ENCODE measurements at regions not wholly inside any gene's neighbourhood (a gene's known extent, or its start where the extent isn't known, plus 50 kb on each side); places are given as distances from the start of the nearest gene placed in this dataset.
"Not testable (repeated sequence)": the region's sequence is repeated elsewhere in the genome, so short reads cannot be mapped to it uniquely, and the experiment has no call there.

DNA sequence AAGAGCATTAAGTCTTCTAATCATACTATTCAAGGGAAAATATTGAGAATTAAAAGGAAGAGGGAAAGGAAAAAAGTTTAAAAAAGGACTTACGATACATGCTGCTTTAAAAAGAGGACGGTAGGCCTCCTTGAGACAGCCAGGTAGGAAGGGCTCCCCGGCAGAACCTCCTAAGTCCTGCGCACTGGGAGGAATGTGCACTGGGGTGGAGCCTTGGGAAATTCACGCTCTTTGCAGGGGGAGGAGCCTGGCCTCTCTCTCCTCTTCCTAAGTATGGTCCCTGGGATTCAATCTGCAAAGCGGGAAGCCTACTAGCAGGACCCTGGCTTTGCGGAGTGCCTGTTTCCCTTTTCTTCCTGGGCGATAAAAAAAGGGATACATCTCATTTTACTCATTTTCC lies 553.0 kb downstream of the RPS29 start:
- Histone ChIP-seq H3K27me3 (ENCODE audit: low read length) (peaks cover 43% of the 10 kb centered on the region), H3K4me1 (ENCODE audit: insufficient read depth, low read length) (no peaks in the 10 kb centered on the region), H3K27ac (ENCODE audit: low read length) (no peak overlapping the region), H3K36me3 (ENCODE audit: low read depth, low read length) (no peaks in the 10 kb centered on the region), H3K79me2 (ENCODE audit: low read length) (no peaks in the 10 kb centered on the region), H3K9me2 (replicated peaks; ENCODE audit: low read length) (no peaks in the 10 kb centered on the region), H4K20me1 (ENCODE audit: low read length) (no peaks in the 10 kb centered on the region), H3K9me3 (ENCODE audit: low read length) (0 out of 2 replicates have a peak, but pooled peaks cover 1% of the 10 kb centered on the region), H3F3A (ENCODE audit: low read length, unreplicated experiment) (no peaks in the 10 kb centered on the region), H3K4me2 (ENCODE audit: low read length) (no peak overlapping the region), H3K9ac (ENCODE audit: low read length) (no peak overlapping the region), H2AFZ (ENCODE audit: low read length) (no peak overlapping the region), H3K4me3 (ENCODE audit: low read length) (no peak overlapping the region)
- no TSS peak for BruUV-seq (replicated peaks)
- POLR2A ChIA-PET (ENCODE audit: unreplicated experiment): no interaction called here
- no peak for ATAC-seq
- TF ChIP-seq, protein P1, sequence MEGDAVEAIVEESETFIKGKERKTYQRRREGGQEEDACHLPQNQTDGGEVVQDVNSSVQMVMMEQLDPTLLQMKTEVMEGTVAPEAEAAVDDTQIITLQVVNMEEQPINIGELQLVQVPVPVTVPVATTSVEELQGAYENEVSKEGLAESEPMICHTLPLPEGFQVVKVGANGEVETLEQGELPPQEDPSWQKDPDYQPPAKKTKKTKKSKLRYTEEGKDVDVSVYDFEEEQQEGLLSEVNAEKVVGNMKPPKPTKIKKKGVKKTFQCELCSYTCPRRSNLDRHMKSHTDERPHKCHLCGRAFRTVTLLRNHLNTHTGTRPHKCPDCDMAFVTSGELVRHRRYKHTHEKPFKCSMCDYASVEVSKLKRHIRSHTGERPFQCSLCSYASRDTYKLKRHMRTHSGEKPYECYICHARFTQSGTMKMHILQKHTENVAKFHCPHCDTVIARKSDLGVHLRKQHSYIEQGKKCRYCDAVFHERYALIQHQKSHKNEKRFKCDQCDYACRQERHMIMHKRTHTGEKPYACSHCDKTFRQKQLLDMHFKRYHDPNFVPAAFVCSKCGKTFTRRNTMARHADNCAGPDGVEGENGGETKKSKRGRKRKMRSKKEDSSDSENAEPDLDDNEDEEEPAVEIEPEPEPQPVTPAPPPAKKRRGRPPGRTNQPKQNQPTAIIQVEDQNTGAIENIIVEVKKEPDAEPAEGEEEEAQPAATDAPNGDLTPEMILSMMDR (conservative IDR thresholded peaks at IDR 0.05; ENCODE audit: low read depth, low read length): no peak
- no peak for DNase-seq
- intact Hi-C loops (cut with micrococcal nuclease): no loop called here
- CTCF ChIA-PET: no interaction called here

DNA sequence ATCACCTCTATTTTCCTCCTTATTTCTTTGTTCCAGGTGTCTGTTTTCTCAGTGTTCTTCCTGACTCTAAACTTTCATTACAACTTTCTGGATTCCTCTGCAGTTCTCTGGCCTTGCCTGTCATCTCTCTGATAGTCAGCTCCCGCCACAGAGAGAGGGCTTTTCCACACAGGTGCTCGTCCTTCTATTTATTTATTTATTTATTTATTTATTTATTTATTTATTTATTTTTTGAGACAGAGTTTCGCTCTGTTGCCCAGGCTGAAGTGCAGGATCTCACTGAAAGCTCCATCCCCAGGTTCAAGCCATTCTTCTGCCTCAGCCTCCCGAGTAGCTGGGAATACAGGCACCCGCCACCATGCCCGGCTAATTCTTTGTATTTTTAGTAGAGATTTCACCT lies 554.5 kb downstream of the RPS29 start:
- ATAC-seq; H3K9me3 ChIP-seq (ENCODE audit: low read length); POLR2A ChIA-PET (ENCODE audit: unreplicated experiment); CTCF ChIA-PET; DNase-seq; H3K27ac ChIP-seq (ENCODE audit: low read length); H3K9ac ChIP-seq (ENCODE audit: low read length); H3F3A ChIP-seq (ENCODE audit: low read length, unreplicated experiment); H3K4me2 ChIP-seq (ENCODE audit: low read length); H3K4me3 ChIP-seq (ENCODE audit: low read length); H4K20me1 ChIP-seq (ENCODE audit: low read length); H3K79me2 ChIP-seq (ENCODE audit: low read length); intact Hi-C loops (cut with micrococcal nuclease); H3K36me3 ChIP-seq (ENCODE audit: low read depth, low read length); H2AFZ ChIP-seq (ENCODE audit: low read length); H3K9me2 ChIP-seq (replicated peaks; ENCODE audit: low read length); BruUV-seq (replicated peaks); H3K4me1 ChIP-seq (ENCODE audit: insufficient read depth, low read length): not testable (repeated sequence)
- H3K27me3 ChIP-seq (ENCODE audit: low read length): peaks cover 32% of the 10 kb centered on the region

DNA sequence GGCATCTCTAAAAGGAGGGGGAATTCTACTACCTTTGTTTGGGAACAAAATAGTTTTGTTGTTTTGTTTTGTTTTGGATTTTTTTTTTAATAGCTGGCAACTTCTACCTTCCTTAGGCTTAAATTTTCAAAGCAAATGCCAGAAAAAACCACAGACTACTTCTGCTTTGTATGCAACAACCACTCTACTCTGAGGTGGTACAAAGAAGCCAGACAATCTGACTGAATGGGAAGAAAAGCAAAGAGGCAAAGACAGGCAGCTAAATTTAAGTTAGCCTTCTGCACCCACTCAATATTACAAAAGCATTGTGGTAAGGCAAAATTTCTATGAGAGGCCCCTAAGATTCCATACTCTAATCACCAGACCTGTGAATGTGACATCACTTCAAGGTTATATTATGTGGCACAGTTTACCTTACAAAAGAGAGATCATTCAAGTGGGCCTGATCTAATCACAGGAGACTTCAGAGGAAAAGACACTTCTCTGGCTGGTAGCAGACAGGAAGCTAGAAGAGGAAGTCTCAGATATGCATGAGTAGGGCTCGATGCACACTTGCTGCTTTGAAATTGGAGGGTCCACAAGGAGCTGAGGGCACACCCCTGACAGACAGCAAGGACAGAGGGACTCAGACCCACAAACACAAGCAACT lies 566.6 kb downstream of the RPS29 start:
- BruUV-seq (replicated peaks): no TSS peak
- Histone ChIP-seq H3K9ac (ENCODE audit: low read length) (no peak overlapping the region), H4K20me1 (ENCODE audit: low read length) (no peaks in the 10 kb centered on the region), H3K27me3 (ENCODE audit: low read length) (0 out of 2 replicates have a peak, but pooled peaks cover 3% of the 10 kb centered on the region), H3K4me1 (ENCODE audit: insufficient read depth, low read length) (no peaks in the 10 kb centered on the region), H3K9me3 (ENCODE audit: low read length) (no peaks in the 10 kb centered on the region), H3K79me2 (ENCODE audit: low read length) (no peaks in the 10 kb centered on the region), H3K9me2 (replicated peaks; ENCODE audit: low read length) (no peaks in the 10 kb centered on the region), H3K4me3 (ENCODE audit: low read length) (no peak overlapping the region), H3K36me3 (ENCODE audit: low read depth, low read length) (no peaks in the 10 kb centered on the region), H3K27ac (ENCODE audit: low read length) (no peak overlapping the region), H3K4me2 (ENCODE audit: low read length) (no peak overlapping the region), H3F3A (ENCODE audit: low read length, unreplicated experiment) (no peaks in the 10 kb centered on the region), H2AFZ (ENCODE audit: low read length) (no peak overlapping the region)
- ChIA-PET POLR2A (ENCODE audit: unreplicated experiment) (no interaction called here), CTCF (no interaction called here)
- ATAC-seq: no peak
- DNase-seq: no peak
- TF ChIP-seq, protein P1 (conservative IDR thresholded peaks at IDR 0.05; ENCODE audit: low read depth, low read length): no peak
- no peak for TF ChIP-seq EZH2 (IDR thresholded peaks at IDR 0.05; ENCODE audit: low read length, unreplicated experiment)
- TF ChIP-seq EZH2phosphoT487 (IDR thresholded peaks at IDR 0.05; ENCODE audit: borderline replicate concordance, low read length): no peak
- intact Hi-C loops (cut with micrococcal nuclease): no loop called here
